Thyroid gland (tissue), 4 donors: ENCODE measurements at regions not wholly inside any gene's neighbourhood (a gene's known extent, or its start where the extent isn't known, plus 50 kb on each side); places are given as distances from the start of the nearest gene placed in this dataset.

Experiments
- POLR2A ChIP-seq, 2 donors: fragments of 450-650 bp; IDR thresholded peaks; one replicate each; pipeline ENCODE4 v1.6.1; 2017; ENCODE audit warnings: antibody characterized with exemption in 2 of 2, mild to moderate bottlenecking in 2 of 2, moderate library complexity in 1 of 2
- TF ChIP-seq, protein P1 (sequence below), 6 experiments: fragments of 200-600 bp in 3 of 6; fragments of 450-650 bp in 3 of 6; sonication (generic) in 3 of 6; IDR thresholded peaks; one replicate each; pipeline ENCODE4 v1.5.1; 2016 to 2019; ENCODE audit warnings: antibody characterized with exemption in 6 of 6, mild to moderate bottlenecking in 2 of 6, inconsistent platforms in 1 of 6, moderate library complexity in 1 of 6

DNA sequence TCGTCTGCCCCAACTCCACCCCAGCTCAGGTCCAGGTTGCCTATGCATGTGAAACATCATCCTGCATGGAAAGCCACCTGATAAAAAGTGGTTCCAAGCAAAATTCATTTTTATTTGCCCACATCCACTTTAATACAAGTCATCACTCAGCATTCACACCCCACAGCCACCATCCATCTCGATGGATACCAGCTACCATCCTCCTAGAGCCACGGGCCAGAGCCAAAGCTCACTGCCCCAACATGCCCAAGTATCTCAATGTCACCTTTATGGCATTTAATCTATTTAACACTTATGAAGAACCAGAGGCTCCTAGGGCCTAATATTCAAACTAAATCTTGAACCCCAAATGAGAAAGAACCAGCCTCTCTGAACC lies 70.5 kb downstream of the COPRS start:
- TF ChIP-seq, protein P1, sequence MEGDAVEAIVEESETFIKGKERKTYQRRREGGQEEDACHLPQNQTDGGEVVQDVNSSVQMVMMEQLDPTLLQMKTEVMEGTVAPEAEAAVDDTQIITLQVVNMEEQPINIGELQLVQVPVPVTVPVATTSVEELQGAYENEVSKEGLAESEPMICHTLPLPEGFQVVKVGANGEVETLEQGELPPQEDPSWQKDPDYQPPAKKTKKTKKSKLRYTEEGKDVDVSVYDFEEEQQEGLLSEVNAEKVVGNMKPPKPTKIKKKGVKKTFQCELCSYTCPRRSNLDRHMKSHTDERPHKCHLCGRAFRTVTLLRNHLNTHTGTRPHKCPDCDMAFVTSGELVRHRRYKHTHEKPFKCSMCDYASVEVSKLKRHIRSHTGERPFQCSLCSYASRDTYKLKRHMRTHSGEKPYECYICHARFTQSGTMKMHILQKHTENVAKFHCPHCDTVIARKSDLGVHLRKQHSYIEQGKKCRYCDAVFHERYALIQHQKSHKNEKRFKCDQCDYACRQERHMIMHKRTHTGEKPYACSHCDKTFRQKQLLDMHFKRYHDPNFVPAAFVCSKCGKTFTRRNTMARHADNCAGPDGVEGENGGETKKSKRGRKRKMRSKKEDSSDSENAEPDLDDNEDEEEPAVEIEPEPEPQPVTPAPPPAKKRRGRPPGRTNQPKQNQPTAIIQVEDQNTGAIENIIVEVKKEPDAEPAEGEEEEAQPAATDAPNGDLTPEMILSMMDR (IDR thresholded peaks at IDR 0.05), result no peak
- TF ChIP-seq POLR2A (IDR thresholded peaks at IDR 0.05), result no peak
